Endothelial cell of umbilical vein (primary cell): ENCODE measurements at regions not wholly inside any gene's neighbourhood (a gene's known extent, or its start where the extent isn't known, plus 50 kb on each side); places are given as distances from the start of the nearest gene placed in this dataset.

Experiments used
- BruUV-seq: library from RNA; stranded (reverse); fragments of 400-500 nt; replicated peaks from 2 replicates; lab custom pipeline; 2021; lab: Mats Ljungman, UMichigan
- CTCF ChIA-PET: fragments of 300-600, 350-600 bp; sonication (Branson Sonifier 250); formaldehyde crosslinking; loops from one replicate; lab custom pipeline; 2021; ENCODE audit warnings: antibody characterized with exemption, inconsistent platforms; lab: Charles Lee
- POLR2A ChIA-PET: fragments of 300-600, 350-600 bp; sonication (Branson Sonifier 250); formaldehyde crosslinking; loops from one replicate; lab custom pipeline; 2021; ENCODE audit warnings: antibody characterized with exemption, inconsistent platforms; lab: Charles Lee
- DNase-seq: peaks from one replicate; pipeline ENCODE4 v3.0.0-alpha.2; 2011; ENCODE audit warnings: low read depth, low spot score
- FAIRE-seq: peaks from 2 replicates; lab custom pipeline; 2011; peaks lifted over from hg19 to GRCh38; lab: Jason Lieb, UNC
- H2AFZ ChIP-seq: 2 replicates; pipeline ENCODE4 v1.6.0; 2012; ENCODE audit warnings: low read depth, low read length, control low read depth, inconsistent platforms
- H3K27ac ChIP-seq: 2 replicates; pipeline ENCODE4 v1.5.1; 2011; ENCODE audit warnings: low read depth, mild to moderate bottlenecking, control low read depth, low read length, moderate library complexity; ENCODE audit not compliant: insufficient read depth
- H3K27me3 ChIP-seq, 2 experiments: 2 replicates each; pipeline versions ENCODE4 v1.6.0 to v1.6.1; 2011; ENCODE audit warnings: low read length in 2 of 2, mixed read lengths in 1 of 2; ENCODE audit not compliant: control insufficient read depth in 2 of 2, insufficient read depth in 2 of 2
- H3K36me3 ChIP-seq, 2 experiments: 2 replicates in 1 of 2; 3 replicates in 1 of 2; pipeline ENCODE4 v1.5.1; 2011; ENCODE audit warnings: low read length in 2 of 2, mild to moderate bottlenecking in 1 of 2, moderate library complexity in 1 of 2; ENCODE audit not compliant: control insufficient read depth in 2 of 2, insufficient read depth in 2 of 2; ENCODE audit errors: extremely low read depth in 1 of 2
- H3K4me1 ChIP-seq: 3 replicates; pipeline ENCODE4 v1.5.1; 2011; ENCODE audit warnings: mild to moderate bottlenecking, low read length; ENCODE audit not compliant: control insufficient read depth, insufficient read depth; ENCODE audit errors: extremely low read depth
- H3K4me2 ChIP-seq: 2 replicates; pipeline ENCODE4 v1.6.1; 2011; ENCODE audit warnings: low read length, control low read depth, mixed read lengths; ENCODE audit not compliant: insufficient read depth
- H3K4me3 ChIP-seq, 3 experiments: fragments of 200-600 bp in 1 of 3; sonication (generic), shearing (Covaris generic) in 1 of 3; replicated peaks in 1 of 3; 2 replicates each; pipeline ENCODE4 v1.5.1; 2011 to 2016; ENCODE audit warnings: control low read depth in 3 of 3, low read length in 3 of 3, mild to moderate bottlenecking in 2 of 3, inconsistent platforms in 1 of 3, low read depth in 1 of 3, moderate library complexity in 1 of 3; ENCODE audit not compliant: insufficient read depth in 1 of 3
- H3K79me2 ChIP-seq: 2 replicates; pipeline ENCODE4 v1.6.0; 2012; ENCODE audit warnings: low read length, inconsistent platforms; ENCODE audit not compliant: control insufficient read depth, insufficient read depth
- H3K9ac ChIP-seq: replicated peaks from 2 replicates; pipeline ENCODE3; 2011; ENCODE audit warnings: low read length, control low read depth; ENCODE audit not compliant: insufficient read depth; ENCODE audit errors: extremely low read depth
- H3K9me1 ChIP-seq: replicated peaks from 3 replicates; pipeline ENCODE4 v1.6.0; 2011; ENCODE audit warnings: mild to moderate bottlenecking, low read length; ENCODE audit not compliant: control insufficient read depth, insufficient read depth; ENCODE audit errors: extremely low read depth
- H3K9me3 ChIP-seq: replicated peaks from 2 replicates; pipeline ENCODE4 v1.5.1; 2012; ENCODE audit warnings: low read length, inconsistent platforms; ENCODE audit not compliant: control insufficient read depth, insufficient read depth
- H4K20me1 ChIP-seq: replicated peaks from 2 replicates; pipeline ENCODE3; 2011; ENCODE audit warnings: mild to moderate bottlenecking, low read length; ENCODE audit not compliant: control insufficient read depth, insufficient read depth; ENCODE audit errors: extremely low read depth
- EZH2 ChIP-seq: IDR thresholded peaks from 2 replicates; pipeline ENCODE4 v1.6.1; 2012; ENCODE audit warnings: borderline replicate concordance, low read depth, mild to moderate bottlenecking, moderate library complexity, low read length, inconsistent platforms; ENCODE audit not compliant: severe bottlenecking
- FOS ChIP-seq: IDR thresholded peaks from 2 replicates; pipeline ENCODE4 v1.6.1; 2011; ENCODE audit warnings: mild to moderate bottlenecking, low read length, moderate library complexity, borderline replicate concordance; ENCODE audit not compliant: insufficient read depth
- GATA2 ChIP-seq: IDR thresholded peaks from 2 replicates; pipeline ENCODE4 v1.7.0; 2011; ENCODE audit warnings: low read depth, mild to moderate bottlenecking, moderate library complexity, mixed read lengths, low read length; ENCODE audit not compliant: insufficient read length, insufficient read depth
- JUN ChIP-seq: IDR thresholded peaks from 2 replicates; pipeline ENCODE4 v1.6.1; 2011; ENCODE audit warnings: borderline replicate concordance, low read depth; ENCODE audit not compliant: insufficient read length, insufficient read depth
- MYC ChIP-seq: IDR thresholded peaks from one replicate; pipeline ENCODE4 v1.6.1; 2011; ENCODE audit warnings: mild to moderate bottlenecking, low read depth, low read length
- POLR2A ChIP-seq: IDR thresholded peaks from 2 replicates; pipeline ENCODE4 v1.6.1; 2012; ENCODE audit warnings: low read depth, mild to moderate bottlenecking, control low read depth, low read length
- POLR2AphosphoS5 ChIP-seq: IDR thresholded peaks from 2 replicates; pipeline ENCODE4 v1.6.1; 2012; ENCODE audit warnings: low read depth, mild to moderate bottlenecking, control low read depth, low read length, moderate library complexity; ENCODE audit not compliant: insufficient read depth
- dilution Hi-C: fragments of 300-500 bp; cut with MboI; formaldehyde crosslinking; loops from one replicate; pipeline ENCODE4 v1.15.0; 2019; ENCODE audit warnings: low sequenced_read_pairs; ENCODE audit not compliant: extremely low pct_ligation_motif_present
- intact Hi-C: fragments of 100-400 bp; cut with micrococcal nuclease; formaldehyde crosslinking; loops from one replicate; pipeline ENCODE4 v1.10.0; 2022
- TF ChIP-seq, protein P1 (sequence below), 2 donors: IDR thresholded peaks; 1 replicate in 1 of 2; 2 replicates in 1 of 2; pipeline ENCODE4 v1.5.1; 2011; ENCODE audit warnings: low read length in 2 of 2, mild to moderate bottlenecking in 2 of 2, moderate library complexity in 2 of 2, control low read depth in 1 of 2, inconsistent platforms in 1 of 2, low read depth in 1 of 2; ENCODE audit not compliant: insufficient read depth in 1 of 2; ENCODE audit errors: extremely low read depth in 1 of 2
- TF ChIP-seq, protein P2 (sequence below): IDR thresholded peaks from 2 replicates; pipeline ENCODE4 v1.6.1; 2011; ENCODE audit not compliant: insufficient read depth, insufficient read length

DNA sequence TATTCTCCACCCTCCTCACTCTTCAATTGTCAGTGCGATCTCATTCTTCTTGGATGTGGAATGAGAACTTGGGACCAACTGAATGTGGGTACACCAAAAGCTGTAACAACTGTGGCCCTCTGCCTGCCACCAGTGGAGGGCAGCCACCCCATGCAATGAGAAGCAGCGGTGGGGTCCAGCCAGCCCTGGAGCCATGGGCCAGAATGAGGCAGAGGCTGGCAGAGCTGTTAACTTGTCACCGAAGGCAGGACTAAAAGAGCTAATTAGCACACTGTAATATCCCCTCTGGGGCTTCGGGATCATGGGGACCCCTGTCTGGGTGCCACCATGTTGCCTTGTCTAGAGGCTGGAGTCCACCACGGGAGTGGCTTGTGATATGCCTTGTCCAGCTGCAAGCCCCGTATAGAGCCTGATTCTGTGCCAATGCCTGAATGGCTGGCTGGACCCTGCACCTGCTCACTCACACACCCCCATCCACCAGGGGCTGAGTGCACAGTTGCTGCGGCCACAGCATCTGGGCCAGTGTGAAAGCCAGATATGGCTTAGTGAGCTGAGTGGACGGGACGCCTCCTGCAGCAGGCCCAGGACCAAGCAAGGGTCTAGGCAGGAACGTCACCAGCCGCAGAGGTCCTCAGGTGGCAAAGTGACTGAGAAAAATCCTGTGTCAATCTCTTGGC, 680.5 kb downstream of the DSC3 start:
- intact Hi-C loops = no loop called here
- CTCF ChIA-PET = no interaction called here
- H4K20me1 ChIP-seq = no peaks in the 10 kb centered on the region
- no peak overlapping the region for H3K27ac ChIP-seq
- no peak overlapping the region for H3K4me2 ChIP-seq
- DNase-seq = no peak
- no peaks in the 10 kb centered on the region for H3K4me1 ChIP-seq
- no TSS peak for BruUV-seq
- H3K9ac ChIP-seq = no peak overlapping the region
- dilution Hi-C loops = no loop called here
- no peaks in the 10 kb centered on the region for H3K9me3 ChIP-seq
- FAIRE-seq = no peak
- H2AFZ ChIP-seq = no peak overlapping the region
- H3K79me2 ChIP-seq = no peaks in the 10 kb centered on the region
- H3K27me3 ChIP-seq = no peaks in the 10 kb centered on the region
- POLR2A ChIA-PET = no interaction called here
- no peaks in the 10 kb centered on the region for H3K9me1 ChIP-seq
- H3K4me3 ChIP-seq = no peak overlapping the region
- TF ChIP-seq POLR2AphosphoS5 (no peak), JUN (no peak), EZH2 (no peak), FOS (no peak), MYC (no peak), POLR2A (no peak), GATA2 (no peak)
- TF ChIP-seq, protein P1, sequence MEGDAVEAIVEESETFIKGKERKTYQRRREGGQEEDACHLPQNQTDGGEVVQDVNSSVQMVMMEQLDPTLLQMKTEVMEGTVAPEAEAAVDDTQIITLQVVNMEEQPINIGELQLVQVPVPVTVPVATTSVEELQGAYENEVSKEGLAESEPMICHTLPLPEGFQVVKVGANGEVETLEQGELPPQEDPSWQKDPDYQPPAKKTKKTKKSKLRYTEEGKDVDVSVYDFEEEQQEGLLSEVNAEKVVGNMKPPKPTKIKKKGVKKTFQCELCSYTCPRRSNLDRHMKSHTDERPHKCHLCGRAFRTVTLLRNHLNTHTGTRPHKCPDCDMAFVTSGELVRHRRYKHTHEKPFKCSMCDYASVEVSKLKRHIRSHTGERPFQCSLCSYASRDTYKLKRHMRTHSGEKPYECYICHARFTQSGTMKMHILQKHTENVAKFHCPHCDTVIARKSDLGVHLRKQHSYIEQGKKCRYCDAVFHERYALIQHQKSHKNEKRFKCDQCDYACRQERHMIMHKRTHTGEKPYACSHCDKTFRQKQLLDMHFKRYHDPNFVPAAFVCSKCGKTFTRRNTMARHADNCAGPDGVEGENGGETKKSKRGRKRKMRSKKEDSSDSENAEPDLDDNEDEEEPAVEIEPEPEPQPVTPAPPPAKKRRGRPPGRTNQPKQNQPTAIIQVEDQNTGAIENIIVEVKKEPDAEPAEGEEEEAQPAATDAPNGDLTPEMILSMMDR (IDR thresholded peaks at IDR 0.05; ENCODE audit: extremely low read depth in 1 of 2, insufficient read depth in 1 of 2, low read depth in 1 of 2, low read length in 2 of 2) = no peak
- TF ChIP-seq, protein P2, sequence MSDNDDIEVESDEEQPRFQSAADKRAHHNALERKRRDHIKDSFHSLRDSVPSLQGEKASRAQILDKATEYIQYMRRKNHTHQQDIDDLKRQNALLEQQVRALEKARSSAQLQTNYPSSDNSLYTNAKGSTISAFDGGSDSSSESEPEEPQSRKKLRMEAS = no peak
- H3K36me3 ChIP-seq = no peaks in the 10 kb centered on the region
